ENCODE measurements at regions not wholly inside any gene's neighbourhood (a gene's known extent, or its start where the extent isn't known, plus 50 kb on each side); places are given as distances from the start of the nearest gene placed in this dataset.

DNA sequence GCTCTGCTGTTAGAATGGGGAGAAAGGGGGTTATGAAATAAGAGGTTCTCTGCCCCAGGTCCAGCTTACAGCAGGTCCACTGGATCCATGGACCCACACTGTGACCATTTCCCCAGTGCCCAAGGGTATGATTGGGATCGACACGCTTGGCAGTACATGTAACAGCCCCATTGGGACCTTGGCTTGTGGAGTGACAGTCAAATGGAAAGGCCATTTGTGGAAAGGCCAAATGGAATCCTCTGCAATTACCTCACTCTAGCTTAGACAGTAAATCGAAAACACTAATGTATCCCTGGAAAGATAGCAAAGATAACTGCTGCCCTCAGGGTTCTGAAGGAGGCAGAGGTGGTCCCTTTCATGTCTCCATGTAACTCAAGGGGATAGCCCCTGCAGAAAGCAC, 109.1 kb downstream of the MINAR1 start:
- WGBS, 2 donors = 86 to 91% methylated on average over 3 of the region's 3 CpGs
- no peak for DNase-seq
- Histone ChIP-seq H3K27me3 (no peaks in the 10 kb centered on the region), H3K9me3 (no peaks in the 10 kb centered on the region), H3K4me1 (no peaks in the 10 kb centered on the region), H3K27ac (no peak overlapping the region), H3K36me3 (ENCODE audit: low read depth, missing control alignments) (no peaks in the 10 kb centered on the region), H3K4me3 (no peak overlapping the region)
- no peak for TF ChIP-seq POLR2A (IDR thresholded peaks at IDR 0.05)
- TF ChIP-seq, protein P1, sequence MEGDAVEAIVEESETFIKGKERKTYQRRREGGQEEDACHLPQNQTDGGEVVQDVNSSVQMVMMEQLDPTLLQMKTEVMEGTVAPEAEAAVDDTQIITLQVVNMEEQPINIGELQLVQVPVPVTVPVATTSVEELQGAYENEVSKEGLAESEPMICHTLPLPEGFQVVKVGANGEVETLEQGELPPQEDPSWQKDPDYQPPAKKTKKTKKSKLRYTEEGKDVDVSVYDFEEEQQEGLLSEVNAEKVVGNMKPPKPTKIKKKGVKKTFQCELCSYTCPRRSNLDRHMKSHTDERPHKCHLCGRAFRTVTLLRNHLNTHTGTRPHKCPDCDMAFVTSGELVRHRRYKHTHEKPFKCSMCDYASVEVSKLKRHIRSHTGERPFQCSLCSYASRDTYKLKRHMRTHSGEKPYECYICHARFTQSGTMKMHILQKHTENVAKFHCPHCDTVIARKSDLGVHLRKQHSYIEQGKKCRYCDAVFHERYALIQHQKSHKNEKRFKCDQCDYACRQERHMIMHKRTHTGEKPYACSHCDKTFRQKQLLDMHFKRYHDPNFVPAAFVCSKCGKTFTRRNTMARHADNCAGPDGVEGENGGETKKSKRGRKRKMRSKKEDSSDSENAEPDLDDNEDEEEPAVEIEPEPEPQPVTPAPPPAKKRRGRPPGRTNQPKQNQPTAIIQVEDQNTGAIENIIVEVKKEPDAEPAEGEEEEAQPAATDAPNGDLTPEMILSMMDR (IDR thresholded peaks at IDR 0.05) = no peak
- intact Hi-C loops (cut with DNase I; ENCODE audit: low total_unique reads) = no loop called here

DNA sequence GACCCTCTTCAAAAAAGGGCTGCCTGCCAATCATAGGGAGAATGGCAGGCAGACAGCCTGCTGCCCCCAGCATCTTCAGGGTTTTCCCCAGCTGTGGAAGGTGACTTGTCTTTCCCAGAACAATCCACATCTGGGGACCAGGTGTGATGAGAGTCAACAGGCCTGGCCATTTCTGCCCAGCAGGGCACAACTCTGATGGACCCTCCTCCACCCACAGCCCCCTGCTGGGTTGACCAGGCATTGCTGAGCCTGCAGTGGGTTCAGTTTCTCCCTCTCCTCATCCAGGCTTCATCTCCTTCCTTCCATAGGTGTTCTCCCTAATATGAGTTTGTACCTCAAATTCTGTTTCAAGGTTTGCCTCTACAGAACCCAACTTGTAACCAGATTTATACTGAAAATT, 111.0 kb downstream of the MINAR1 start:
- no peak for DNase-seq
- H3K4me3 ChIP-seq = no peak overlapping the region
- no peaks in the 10 kb centered on the region for H3K4me1 ChIP-seq
- H3K36me3 ChIP-seq (ENCODE audit: low read depth, missing control alignments) = no peaks in the 10 kb centered on the region
- no peaks in the 10 kb centered on the region for H3K27me3 ChIP-seq
- intact Hi-C loops (cut with DNase I; ENCODE audit: low total_unique reads) = no loop called here
- no peak overlapping the region for H3K27ac ChIP-seq
- TF ChIP-seq POLR2A (IDR thresholded peaks at IDR 0.05) = no peak
- TF ChIP-seq, protein P1 (IDR thresholded peaks at IDR 0.05) = no peak
- no peaks in the 10 kb centered on the region for H3K9me3 ChIP-seq

DNA sequence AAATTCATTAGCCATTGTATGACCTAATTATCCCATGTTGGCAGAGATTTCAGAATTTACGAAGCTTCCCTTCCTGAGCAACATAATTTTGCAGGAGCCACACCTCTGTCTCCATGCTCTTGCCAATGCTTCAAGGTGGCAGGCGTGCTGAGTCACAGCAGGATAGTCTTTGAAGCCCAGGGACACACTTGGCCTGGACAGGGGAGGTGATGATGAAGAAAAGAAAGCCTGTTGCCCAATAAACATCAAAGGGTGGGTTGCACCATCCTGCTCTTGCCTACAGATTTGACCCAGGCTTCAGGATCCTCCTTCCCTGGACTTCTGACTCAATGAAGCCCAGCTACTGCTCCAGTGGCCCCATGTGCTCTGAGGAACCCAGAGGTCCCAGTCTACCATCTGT, 117.1 kb downstream of the MINAR1 start:
- WGBS, 2 donors = 68 to 71% methylated on average over 2 of the region's 2 CpGs
- Histone ChIP-seq H3K27ac (no peak overlapping the region), H3K36me3 (ENCODE audit: low read depth, missing control alignments) (no peaks in the 10 kb centered on the region), H3K9me3 (no peaks in the 10 kb centered on the region), H3K4me3 (no peak overlapping the region), H3K4me1 (no peaks in the 10 kb centered on the region), H3K27me3 (no peaks in the 10 kb centered on the region)
- no peak for DNase-seq
- intact Hi-C loops (cut with DNase I; ENCODE audit: low total_unique reads) = no loop called here
- no peak for TF ChIP-seq POLR2A (IDR thresholded peaks at IDR 0.05)
- TF ChIP-seq, protein P1 (IDR thresholded peaks at IDR 0.05) = no peak

DNA sequence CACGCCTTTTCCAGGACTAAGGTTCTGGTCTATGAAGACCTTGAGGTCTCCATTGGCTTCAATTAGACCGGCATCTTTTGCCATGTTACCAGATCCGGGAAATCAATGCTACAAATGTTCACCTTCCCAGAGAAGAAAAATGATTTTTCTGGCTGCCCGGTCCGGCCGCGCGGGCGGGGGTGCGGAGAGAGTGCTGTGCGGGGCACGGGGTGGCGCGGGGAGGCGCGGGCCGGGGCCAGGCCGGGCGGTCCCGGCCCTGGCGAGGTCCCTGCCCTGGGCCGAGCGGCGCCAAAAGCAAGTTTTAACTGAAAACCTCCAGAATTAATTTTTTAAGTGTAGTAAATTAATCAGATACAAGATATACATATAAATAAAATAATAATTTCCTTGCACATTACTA, 128.2 kb downstream of the MINAR1 start:
- Histone ChIP-seq H3K36me3 (ENCODE audit: low read depth, missing control alignments) (no peaks in the 10 kb centered on the region), H3K4me3 (no peak overlapping the region), H3K27me3 (no peaks in the 10 kb centered on the region), H3K27ac (no peak overlapping the region), H3K4me1 (no peaks in the 10 kb centered on the region), H3K9me3 (no peaks in the 10 kb centered on the region)
- WGBS, 2 donors = 77 to 80% methylated on average over 24 of the region's 24 CpGs
- no peak for TF ChIP-seq POLR2A (IDR thresholded peaks at IDR 0.05)
- TF ChIP-seq, protein P1 (IDR thresholded peaks at IDR 0.05) = no peak
- intact Hi-C loops (cut with DNase I; ENCODE audit: low total_unique reads) = no loop called here
- no peak for DNase-seq

DNA sequence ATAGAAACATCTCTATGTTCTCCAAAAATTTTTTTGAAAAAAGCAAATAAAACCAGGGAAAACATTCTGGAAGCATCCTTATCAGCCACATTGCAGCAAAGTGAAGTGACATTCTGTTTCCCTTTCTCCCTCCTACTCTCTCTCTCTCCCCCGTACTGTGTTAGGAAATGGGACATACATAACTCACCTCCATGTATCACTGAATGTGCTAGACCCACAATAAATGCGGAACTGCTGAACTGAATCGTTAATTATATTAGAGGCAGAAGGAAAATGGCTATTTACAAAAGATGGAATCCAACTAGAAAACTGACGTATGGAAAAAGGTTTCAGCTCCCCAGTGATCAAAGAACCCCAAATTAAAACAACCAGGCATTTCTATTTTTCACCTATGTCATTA, 129.8 kb downstream of the MINAR1 start:
- TF ChIP-seq POLR2A (IDR thresholded peaks at IDR 0.05) = no peak
- TF ChIP-seq, protein P1 (IDR thresholded peaks at IDR 0.05) = no peak
- no peak for DNase-seq
- no peak overlapping the region for H3K27ac ChIP-seq
- H3K4me1 ChIP-seq = no peaks in the 10 kb centered on the region
- intact Hi-C loops (cut with DNase I; ENCODE audit: low total_unique reads) = no loop called here
- 32 to 59% methylated on average over 4 of the region's 4 CpGs for WGBS, 2 donors
- no peak overlapping the region for H3K4me3 ChIP-seq
- H3K9me3 ChIP-seq = no peaks in the 10 kb centered on the region
- no peaks in the 10 kb centered on the region for H3K27me3 ChIP-seq
- no peaks in the 10 kb centered on the region for H3K36me3 ChIP-seq (ENCODE audit: low read depth, missing control alignments)
